Neuronal stem cell (in vitro differentiated cells): ENCODE measurements at regions not wholly inside any gene's neighbourhood (a gene's known extent, or its start where the extent isn't known, plus 50 kb on each side); places are given as distances from the start of the nearest gene placed in this dataset.

Source experiments
- DNase-seq: peaks from one replicate; pipeline ENCODE4 v3.0.0-alpha.2; 2013; ENCODE audit warnings: low spot score
- H2AFZ ChIP-seq: one replicate; pipeline ENCODE4 v1.6.1; 2013; ENCODE audit warnings: mild to moderate bottlenecking, low read length, inconsistent platforms
- H2AK5ac ChIP-seq: 2 replicates; pipeline ENCODE4 v1.6.1; 2013; ENCODE audit warnings: low read depth, mild to moderate bottlenecking, inconsistent platforms, low read length, moderate library complexity, mixed read lengths
- H2BK120ac ChIP-seq: 2 replicates; pipeline ENCODE4 v1.6.1; 2013; ENCODE audit warnings: low read depth, mild to moderate bottlenecking, inconsistent platforms, low read length, moderate library complexity, mixed read lengths
- H2BK12ac ChIP-seq: one replicate; pipeline ENCODE4 v1.6.1; 2013; ENCODE audit warnings: low read length, inconsistent platforms
- H2BK15ac ChIP-seq: 2 replicates; pipeline ENCODE4 v1.6.1; 2013; ENCODE audit warnings: mild to moderate bottlenecking, low read length, inconsistent platforms, mixed read lengths
- H2BK5ac ChIP-seq: one replicate; pipeline ENCODE4 v1.6.1; 2013; ENCODE audit warnings: inconsistent platforms, mild to moderate bottlenecking, low read length, moderate library complexity
- H3K14ac ChIP-seq: one replicate; pipeline ENCODE4 v1.6.1; 2013; ENCODE audit warnings: low read length, inconsistent platforms
- H3K18ac ChIP-seq: 2 replicates; pipeline ENCODE4 v1.6.1; 2013; ENCODE audit warnings: low read length, inconsistent platforms
- H3K23ac ChIP-seq: 2 replicates; pipeline ENCODE4 v1.6.1; 2013; ENCODE audit warnings: low read depth, mild to moderate bottlenecking, mixed read lengths, low read length, inconsistent platforms; ENCODE audit not compliant: poor library complexity
- H3K27ac ChIP-seq: replicated peaks from 3 replicates; pipeline ENCODE4 v1.5.1; 2013; ENCODE audit warnings: low read length, inconsistent platforms
- H3K27me3 ChIP-seq, 3 experiments: 2 replicates each; pipeline ENCODE4 v1.6.1; 2013; ENCODE audit warnings: low read length in 3 of 3, mild to moderate bottlenecking in 2 of 3, inconsistent platforms in 1 of 3, low read depth in 1 of 3, mixed read lengths in 1 of 3, moderate library complexity in 1 of 3; ENCODE audit not compliant: control insufficient read depth in 3 of 3, insufficient read depth in 3 of 3
- H3K36me3 ChIP-seq, 2 donors: replicated peaks in 1 of 2; 2 replicates each; pipeline ENCODE4 v1.6.1; 2013; ENCODE audit warnings: low read length in 2 of 2; ENCODE audit not compliant: control insufficient read depth in 2 of 2, insufficient read depth in 2 of 2
- H3K4ac ChIP-seq: 2 replicates; pipeline ENCODE4 v1.6.1; 2013; ENCODE audit warnings: inconsistent platforms, mild to moderate bottlenecking, low read length, moderate library complexity
- H3K4me1 ChIP-seq, 2 donors: 1 replicate in 1 of 2; 2 replicates in 1 of 2; pipeline ENCODE4 v1.6.1; 2013; ENCODE audit warnings: low read length in 2 of 2, low read depth in 1 of 2; ENCODE audit not compliant: control insufficient read depth in 2 of 2, insufficient read depth in 1 of 2
- H3K4me2 ChIP-seq: one replicate; pipeline ENCODE4 v1.6.1; 2013; ENCODE audit warnings: mild to moderate bottlenecking, low read length, inconsistent platforms; ENCODE audit not compliant: insufficient read depth, poor library complexity, severe bottlenecking
- H3K4me3 ChIP-seq, 2 donors: 2 replicates each; pipeline ENCODE4 v1.5.1; 2013; ENCODE audit warnings: low read length in 2 of 2, mild to moderate bottlenecking in 2 of 2, inconsistent platforms in 1 of 2, moderate library complexity in 1 of 2
- H3K79me1 ChIP-seq: one replicate; pipeline ENCODE4 v1.6.1; 2013; ENCODE audit warnings: low read depth, mild to moderate bottlenecking, inconsistent platforms, low read length, moderate library complexity
- H3K9ac ChIP-seq: one replicate; pipeline ENCODE4 v1.6.1; 2013; ENCODE audit warnings: mild to moderate bottlenecking, low read depth, low read length, inconsistent platforms; ENCODE audit not compliant: poor library complexity
- H3K9me3 ChIP-seq, 2 donors: replicated peaks in 1 of 2; 2 replicates each; pipeline versions ENCODE3 to v1.6.1; 2013; ENCODE audit warnings: low read length in 2 of 2, mild to moderate bottlenecking in 2 of 2, inconsistent platforms in 1 of 2, low read depth in 1 of 2, mixed read lengths in 1 of 2, moderate library complexity in 1 of 2; ENCODE audit not compliant: control insufficient read depth in 2 of 2, insufficient read depth in 1 of 2
- H4K8ac ChIP-seq: one replicate; pipeline ENCODE4 v1.6.1; 2013; ENCODE audit warnings: low read depth, mild to moderate bottlenecking, inconsistent platforms, low read length, moderate library complexity
- H4K91ac ChIP-seq: one replicate; pipeline ENCODE4 v1.6.1; 2013; ENCODE audit warnings: low read length, low read depth, mild to moderate bottlenecking, inconsistent platforms; ENCODE audit not compliant: poor library complexity
- WGBS, 2 donors: extraction: QIAGEN DNeasy Blood & Tissue Kit; methylation state at CpG; one replicate each; pipeline ENCODE4 v1.1.7; 2013; ENCODE audit warnings: missing lambda C conversion rate in 2 of 2, mixed read lengths in 1 of 2; ENCODE audit not compliant: insufficient read length in 2 of 2, insufficient replicate concordance in 1 of 2; ENCODE audit errors: extremely low coverage in 2 of 2; 5-methylcytosine and 5-hydroxymethylcytosine counted together

GRCh38 chr2:196503398-196503797, 136.1 kb upstream of the CCDC150 start:
- WGBS, 2 donors = no CpG with 5 or more reads among the region's 4 CpGs
- Histone ChIP-seq H2BK12ac (no peak overlapping the region), H2AFZ (no peak overlapping the region), H2BK120ac (no peak overlapping the region), H3K4me1 (peaks cover 0 to 2% of the 10 kb centered on the region in 2 donors), H3K4me3 (no peak overlapping the region), H3K27me3 (no peaks in the 10 kb centered on the region), H3K9me3 (peaks cover 2 to 14% of the 10 kb centered on the region in 2 donors), H3K18ac (no peak overlapping the region), H3K36me3 (no peaks in the 10 kb centered on the region), H3K4ac (no peak overlapping the region), H2BK15ac (no peak overlapping the region), H3K79me1 (no peaks in the 10 kb centered on the region), H3K4me2 (no peak overlapping the region), H2AK5ac (no peak overlapping the region), H3K9ac (no peak overlapping the region), H3K27ac (no peak overlapping the region), H3K23ac (no peak overlapping the region), H2BK5ac (no peak overlapping the region), H3K14ac (no peak overlapping the region), H4K8ac (no peak overlapping the region), H4K91ac (no peak overlapping the region)
- DNase-seq = no peak

- H2BK12ac ChIP-seq = no peak overlapping the region
- no peak overlapping the region for H3K18ac ChIP-seq
- no peak for DNase-seq
- no peak overlapping the region for H2BK15ac ChIP-seq
- no peak overlapping the region for H2BK120ac ChIP-seq
- H2BK5ac ChIP-seq = no peak overlapping the region
- no peak overlapping the region for H3K4me2 ChIP-seq
- no peak overlapping the region for H4K8ac ChIP-seq
- peaks cover 0 to 2% of the 10 kb centered on the region in 2 donors for H3K4me1 ChIP-seq
- no peak overlapping the region for H3K9ac ChIP-seq
- H3K14ac ChIP-seq = no peak overlapping the region
- no peak overlapping the region for H2AFZ ChIP-seq
- no peak overlapping the region for H3K4ac ChIP-seq
- H3K23ac ChIP-seq = no peak overlapping the region
- H3K4me3 ChIP-seq = no peak overlapping the region
- no peak overlapping the region for H3K27ac ChIP-seq
- peaks cover 0 to 3% of the 10 kb centered on the region in 2 donors for H3K9me3 ChIP-seq
- no peak overlapping the region for H4K91ac ChIP-seq
- H3K36me3 ChIP-seq = no peaks in the 10 kb centered on the region
- H3K79me1 ChIP-seq = no peaks in the 10 kb centered on the region
- H3K27me3 ChIP-seq = no peaks in the 10 kb centered on the region
- H2AK5ac ChIP-seq = no peak overlapping the region
These were observed 134.7 kb upstream of the CCDC150 start for GRCh38 chr2:196504788-196505187.

- H2BK12ac ChIP-seq = no peak overlapping the region
- H3K14ac ChIP-seq = no peak overlapping the region
- no peak overlapping the region for H4K8ac ChIP-seq
- H4K91ac ChIP-seq = no peak overlapping the region
- no peaks in the 10 kb centered on the region for H3K79me1 ChIP-seq
- H3K27me3 ChIP-seq = no peaks in the 10 kb centered on the region
- no CpG with 5 or more reads among the region's 1 CpG for WGBS, 2 donors
- no peaks in the 10 kb centered on the region for H3K36me3 ChIP-seq
- H3K4me1 ChIP-seq = peaks cover 0 to 2% of the 10 kb centered on the region in 2 donors
- H3K23ac ChIP-seq = no peak overlapping the region
- H2AFZ ChIP-seq = no peak overlapping the region
- no peaks in the 10 kb centered on the region for H3K9me3 ChIP-seq
- no peak overlapping the region for H2AK5ac ChIP-seq
- no peak overlapping the region for H3K27ac ChIP-seq
- no peak overlapping the region for H3K18ac ChIP-seq
- H2BK15ac ChIP-seq = no peak overlapping the region
- H3K4me2 ChIP-seq = no peak overlapping the region
- no peak overlapping the region for H2BK120ac ChIP-seq
- H2BK5ac ChIP-seq = no peak overlapping the region
- no peak overlapping the region for H3K9ac ChIP-seq
- no peak for DNase-seq
- no peak overlapping the region for H3K4me3 ChIP-seq
- no peak overlapping the region for H3K4ac ChIP-seq
These were observed 129.3 kb upstream of the CCDC150 start for GRCh38 chr2:196510246-196510645.

- H3K27me3 ChIP-seq = no peaks in the 10 kb centered on the region
- H3K4me3 ChIP-seq = no peak overlapping the region
- no peak overlapping the region for H2AK5ac ChIP-seq
- H2AFZ ChIP-seq = no peak overlapping the region
- no peak overlapping the region for H2BK5ac ChIP-seq
- no peak overlapping the region for H2BK12ac ChIP-seq
- no peak overlapping the region for H3K27ac ChIP-seq
- WGBS, 2 donors = no CpG with 5 or more reads among the region's 3 CpGs
- H3K4me2 ChIP-seq = no peak overlapping the region
- H3K23ac ChIP-seq = no peak overlapping the region
- H3K9ac ChIP-seq = no peak overlapping the region
- H2BK120ac ChIP-seq = no peak overlapping the region
- H3K79me1 ChIP-seq = no peaks in the 10 kb centered on the region
- H4K8ac ChIP-seq = no peak overlapping the region
- H3K9me3 ChIP-seq = no peaks in the 10 kb centered on the region
- H3K14ac ChIP-seq = no peak overlapping the region
- H2BK15ac ChIP-seq = no peak overlapping the region
- H3K4ac ChIP-seq = no peak overlapping the region
- H3K36me3 ChIP-seq = no peaks in the 10 kb centered on the region
- no peak overlapping the region for H3K18ac ChIP-seq
- no peak for DNase-seq
- no peak overlapping the region for H4K91ac ChIP-seq
- peaks cover 0 to 2% of the 10 kb centered on the region in 2 donors for H3K4me1 ChIP-seq
These were observed 128.0 kb upstream of the CCDC150 start for GRCh38 chr2:196511258-196512168.
